ENCODE measurements at regions not wholly inside any gene's neighbourhood (a gene's known extent, or its start where the extent isn't known, plus 50 kb on each side); places are given as distances from the start of the nearest gene placed in this dataset.

DNA sequence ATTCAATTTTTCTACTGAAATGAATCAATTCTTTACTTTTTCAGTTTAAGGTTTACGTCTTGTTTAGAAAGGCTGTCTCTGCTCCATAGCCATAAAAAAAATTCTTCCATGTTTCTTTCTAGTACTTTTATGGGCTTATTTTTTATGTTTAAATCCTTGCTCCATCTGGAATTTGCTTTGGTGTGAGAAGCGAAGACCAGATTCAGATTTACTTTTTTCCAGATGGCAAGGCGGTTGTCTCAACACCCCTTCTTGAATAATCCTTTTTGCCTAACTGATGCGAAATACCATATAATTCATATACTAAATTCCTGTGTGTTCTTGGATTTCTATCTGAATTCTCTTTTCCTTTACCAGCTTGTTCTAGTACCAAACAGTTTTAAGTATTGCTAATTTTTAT is 101.5 kb downstream of the C1orf94 start:
- WGBS, 2 donors: 64 to 72% methylated on average over 4 of the region's 4 CpGs
- Histone ChIP-seq H3K36me3 (no peaks in the 10 kb centered on the region), H3K9me3 (no peaks in the 10 kb centered on the region), H3K4me3 (no peak overlapping the region), H3K27ac (no peak overlapping the region), H3K4me1 (no peaks in the 10 kb centered on the region), H3K27me3 (no peaks in the 10 kb centered on the region)
- DNase-seq (ENCODE audit: low spot score in 2 of 2): no peak
- TF ChIP-seq EP300 (IDR thresholded peaks at IDR 0.05) (no peak), POLR2A (IDR thresholded peaks at IDR 0.05) (no peak), CTCF (IDR thresholded peaks at IDR 0.05) (no peak)

DNA sequence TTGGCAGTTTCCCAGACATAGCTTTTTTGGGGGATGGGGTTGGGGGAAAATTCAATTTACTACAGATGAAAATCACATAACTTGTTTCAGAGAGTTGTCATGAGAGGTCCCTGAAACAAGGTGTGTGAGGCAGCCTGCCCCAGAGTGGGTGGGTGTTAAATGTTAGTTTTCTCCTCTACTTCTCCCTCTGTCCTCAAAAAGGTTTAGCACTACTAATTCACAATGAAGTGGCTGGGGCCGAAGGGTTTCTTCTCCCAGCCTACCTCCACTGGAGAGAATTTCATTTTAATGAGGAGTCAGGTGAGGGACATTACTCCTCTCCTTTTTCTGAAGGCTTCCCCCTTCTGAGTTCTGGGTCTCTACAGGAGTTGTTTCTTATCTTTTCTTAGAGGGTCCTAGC is 103.3 kb downstream of the C1orf94 start:
- no peak for TF ChIP-seq CTCF (IDR thresholded peaks at IDR 0.05)
- no peak for TF ChIP-seq EP300 (IDR thresholded peaks at IDR 0.05)
- no peak for TF ChIP-seq POLR2A (IDR thresholded peaks at IDR 0.05)
- Histone ChIP-seq H3K9me3 (no peaks in the 10 kb centered on the region), H3K36me3 (no peaks in the 10 kb centered on the region), H3K27ac (no peak overlapping the region), H3K4me3 (no peak overlapping the region), H3K4me1 (no peaks in the 10 kb centered on the region), H3K27me3 (no peaks in the 10 kb centered on the region)
- WGBS, 2 donors: 74 to 100% methylated on average over 1 of the region's 1 CpG
- DNase-seq (ENCODE audit: low spot score in 2 of 2): no peak

DNA sequence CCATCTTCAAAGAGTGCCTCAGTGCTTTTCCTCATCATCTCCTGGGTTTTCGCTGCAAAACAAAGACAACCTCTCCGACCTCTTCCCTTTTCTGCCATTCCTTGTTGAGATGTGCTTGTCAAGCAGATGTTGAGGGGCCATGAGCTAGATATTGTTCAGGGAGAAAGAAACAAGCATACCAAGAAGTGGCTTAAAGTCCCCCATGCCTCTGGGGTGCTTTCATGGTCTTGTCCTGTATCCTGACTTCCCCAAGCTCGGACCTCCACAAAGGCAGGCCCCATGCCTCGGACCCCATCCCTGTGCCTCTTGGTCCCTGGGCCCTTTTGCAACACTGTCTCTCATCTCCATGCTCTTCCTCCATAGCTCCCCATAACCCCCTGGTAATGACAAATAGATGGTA is 103.8 kb downstream of the C1orf94 start:
- Histone ChIP-seq H3K4me3 (no peak overlapping the region), H3K36me3 (no peaks in the 10 kb centered on the region), H3K9me3 (no peaks in the 10 kb centered on the region), H3K4me1 (no peaks in the 10 kb centered on the region), H3K27me3 (no peaks in the 10 kb centered on the region), H3K27ac (no peak overlapping the region)
- no peak for TF ChIP-seq EP300 (IDR thresholded peaks at IDR 0.05)
- no peak for TF ChIP-seq POLR2A (IDR thresholded peaks at IDR 0.05)
- no peak for TF ChIP-seq CTCF (IDR thresholded peaks at IDR 0.05)
- WGBS, 2 donors: 68 to 75% methylated on average over 4 of the region's 4 CpGs
- no peak for DNase-seq (ENCODE audit: low spot score in 2 of 2)

GRCh38 chr1:34283142-34283541 is 106.4 kb downstream of the C1orf94 start:
- Histone ChIP-seq H3K4me3 (no peak overlapping the region), H3K27me3 (no peaks in the 10 kb centered on the region), H3K4me1 (no peaks in the 10 kb centered on the region), H3K9me3 (no peaks in the 10 kb centered on the region), H3K36me3 (no peaks in the 10 kb centered on the region), H3K27ac (no peak overlapping the region)
- TF ChIP-seq EP300 (IDR thresholded peaks at IDR 0.05) (no peak), POLR2A (IDR thresholded peaks at IDR 0.05) (no peak)
- DNase-seq (ENCODE audit: low spot score in 2 of 2): no peak
- WGBS, 2 donors: 45 to 48% methylated on average over 3 of the region's 3 CpGs

GRCh38 chr1:34286511-34286910 is 109.8 kb downstream of the C1orf94 start:
- H3K9me3 ChIP-seq: no peaks in the 10 kb centered on the region
- no peaks in the 10 kb centered on the region for H3K4me1 ChIP-seq
- no peaks in the 10 kb centered on the region for H3K27me3 ChIP-seq
- no peaks in the 10 kb centered on the region for H3K36me3 ChIP-seq
- TF ChIP-seq EP300 (IDR thresholded peaks at IDR 0.05): no peak
- TF ChIP-seq CTCF (IDR thresholded peaks at IDR 0.05): no peak
- no peak for TF ChIP-seq POLR2A (IDR thresholded peaks at IDR 0.05)
- no peak overlapping the region for H3K27ac ChIP-seq
- DNase-seq (ENCODE audit: low spot score in 2 of 2): no peak
- H3K4me3 ChIP-seq: no peak overlapping the region
- 66% methylated on average over 6 of the region's 6 CpGs for WGBS, 2 donors

- Histone ChIP-seq H3K4me3 (no peak overlapping the region), H3K27ac (no peak overlapping the region), H3K36me3 (no peaks in the 10 kb centered on the region), H3K27me3 (no peaks in the 10 kb centered on the region), H3K4me1 (no peaks in the 10 kb centered on the region), H3K9me3 (no peaks in the 10 kb centered on the region)
- DNase-seq (ENCODE audit: low spot score in 2 of 2): no peak
- WGBS, 2 donors: 87% methylated on average over 2 of the region's 2 CpGs
- TF ChIP-seq CTCF (IDR thresholded peaks at IDR 0.05) (no peak), EP300 (IDR thresholded peaks at IDR 0.05) (no peak), POLR2A (IDR thresholded peaks at IDR 0.05) (no peak)
Observed at GRCh38 chr1:34290831-34291230, 114.1 kb downstream of the C1orf94 start.
